Breast epithelium (tissue), 3 donors: ENCODE measurements at regions not wholly inside any gene's neighbourhood (a gene's known extent, or its start where the extent isn't known, plus 50 kb on each side); places are given as distances from the start of the nearest gene placed in this dataset.

Source experiments
- CTCF ChIP-seq, 3 donors: fragments of 450-650 bp; IDR thresholded peaks; one replicate each; pipeline ENCODE4 v1.5.1; 2016 to 2017; ENCODE audit warnings: antibody characterized with exemption in 3 of 3, mild to moderate bottlenecking in 3 of 3, moderate library complexity in 3 of 3
- POLR2AphosphoS5 ChIP-seq, 3 donors: sonication (generic); formaldehyde crosslinking; IDR thresholded peaks; one replicate each; pipeline ENCODE4 v1.6.1; 2017; ENCODE audit warnings: antibody characterized with exemption in 3 of 3

GRCh38 chr3:74916696-74917095 is 302.2 kb upstream of the CNTN3 start:
- TF ChIP-seq POLR2AphosphoS5 (IDR thresholded peaks at IDR 0.05) (no peak), CTCF (IDR thresholded peaks at IDR 0.05) (no peak)
